ENCODE measurements at regions not wholly inside any gene's neighbourhood (a gene's known extent, or its start where the extent isn't known, plus 50 kb on each side); places are given as distances from the start of the nearest gene placed in this dataset.

- no peak for DNase-seq
- Mint-ChIP-seq H3K4me3 (no peak overlapping the region), H3K27ac (no peak overlapping the region), H3K4me1 (no peaks in the 10 kb centered on the region), H3K27me3 (ENCODE audit: insufficient read depth) (peaks cover 2% of the 10 kb centered on the region), H3K9me3 (no peaks in the 10 kb centered on the region), H3K36me3 (ENCODE audit: low read depth) (no peaks in the 10 kb centered on the region)
- H3K4me1 ChIP-seq (ENCODE audit: control insufficient read depth, insufficient read depth, low read length), result no peaks in the 10 kb centered on the region
- H3K36me3 ChIP-seq (ENCODE audit: control insufficient read depth, insufficient read depth, low read length), result no peaks in the 10 kb centered on the region
- H3K27me3 ChIP-seq (ENCODE audit: control insufficient read depth, insufficient read depth, low read length, poor library complexity, severe bottlenecking), result no peaks in the 10 kb centered on the region
- 82% methylated on average over 2 of the region's 2 CpGs; no CpG with 5 or more reads in 1 of the 2 experiments for WGBS, 2 experiments (ENCODE audit: insufficient coverage in 1 of 2, insufficient read length in 1 of 2)
- no peak for TF ChIP-seq CTCF (conservative IDR thresholded peaks at IDR 0.05)
- H3K27ac ChIP-seq (ENCODE audit: low read depth, low read length), result no peak overlapping the region
- H3K9ac ChIP-seq (ENCODE audit: extremely low read depth, low read length, poor library complexity, severe bottlenecking), result no peak overlapping the region
- no peaks in the 10 kb centered on the region for H3K9me3 ChIP-seq (ENCODE audit: control insufficient read depth, low read length)
- H3K4me3 ChIP-seq (ENCODE audit: low read length), result no peak overlapping the region
Observed at GRCh38 chr9:1535599-1535998, 479.5 kb upstream of the SMARCA2 start.

GRCh38 chr9:1536522-1537170, 478.5 kb upstream of the SMARCA2 start:
- peaks cover 2% of the 10 kb centered on the region for H3K27me3 Mint-ChIP-seq (ENCODE audit: insufficient read depth)
- no peaks in the 10 kb centered on the region for H3K9me3 Mint-ChIP-seq
- no peak for DNase-seq
- Histone ChIP-seq H3K9me3 (ENCODE audit: control insufficient read depth, low read length) (no peaks in the 10 kb centered on the region), H3K9ac (ENCODE audit: extremely low read depth, low read length, poor library complexity, severe bottlenecking) (no peak overlapping the region), H3K4me1 (ENCODE audit: control insufficient read depth, insufficient read depth, low read length) (no peaks in the 10 kb centered on the region), H3K4me3 (ENCODE audit: low read length) (no peak overlapping the region), H3K36me3 (ENCODE audit: control insufficient read depth, insufficient read depth, low read length) (no peaks in the 10 kb centered on the region), H3K27me3 (ENCODE audit: control insufficient read depth, insufficient read depth, low read length, poor library complexity, severe bottlenecking) (no peaks in the 10 kb centered on the region), H3K27ac (ENCODE audit: low read depth, low read length) (no peak overlapping the region)
- no peaks in the 10 kb centered on the region for H3K36me3 Mint-ChIP-seq (ENCODE audit: low read depth)
- WGBS, 2 experiments (ENCODE audit: insufficient coverage in 1 of 2, insufficient read length in 1 of 2), result 87 to 89% methylated on average over 3 to 5 of the region's 5 CpGs
- TF ChIP-seq CTCF (conservative IDR thresholded peaks at IDR 0.05), result no peak
- no peak overlapping the region for H3K27ac Mint-ChIP-seq
- no peak overlapping the region for H3K4me3 Mint-ChIP-seq
- no peaks in the 10 kb centered on the region for H3K4me1 Mint-ChIP-seq

GRCh38 chr9:1538301-1538700, 476.8 kb upstream of the SMARCA2 start:
- TF ChIP-seq CTCF (conservative IDR thresholded peaks at IDR 0.05), result no peak
- H3K4me1 Mint-ChIP-seq, result no peaks in the 10 kb centered on the region
- Histone ChIP-seq H3K4me1 (ENCODE audit: control insufficient read depth, insufficient read depth, low read length) (no peaks in the 10 kb centered on the region), H3K36me3 (ENCODE audit: control insufficient read depth, insufficient read depth, low read length) (no peaks in the 10 kb centered on the region), H3K27me3 (ENCODE audit: control insufficient read depth, insufficient read depth, low read length, poor library complexity, severe bottlenecking) (no peaks in the 10 kb centered on the region), H3K9me3 (ENCODE audit: control insufficient read depth, low read length) (no peaks in the 10 kb centered on the region), H3K4me3 (ENCODE audit: low read length) (no peak overlapping the region), H3K9ac (ENCODE audit: extremely low read depth, low read length, poor library complexity, severe bottlenecking) (no peak overlapping the region), H3K27ac (ENCODE audit: low read depth, low read length) (no peak overlapping the region)
- H3K27me3 Mint-ChIP-seq (ENCODE audit: insufficient read depth), result peaks cover 2% of the 10 kb centered on the region
- 68 to 93% methylated on average over 2 to 3 of the region's 4 CpGs for WGBS, 2 experiments (ENCODE audit: insufficient coverage in 1 of 2, insufficient read length in 1 of 2)
- no peak for DNase-seq
- H3K4me3 Mint-ChIP-seq, result no peak overlapping the region
- no peaks in the 10 kb centered on the region for H3K36me3 Mint-ChIP-seq (ENCODE audit: low read depth)
- H3K9me3 Mint-ChIP-seq, result no peaks in the 10 kb centered on the region
- no peak overlapping the region for H3K27ac Mint-ChIP-seq

All from endodermal cell (in vitro differentiated cells).